H1 (cell line): ENCODE measurements at regions not wholly inside any gene's neighbourhood (a gene's known extent, or its start where the extent isn't known, plus 50 kb on each side); places are given as distances from the start of the nearest gene placed in this dataset.

ENCODE experiments used
- PHF8 ChIP-seq: fragments of 200-600 bp; sonication (generic); conservative IDR thresholded peaks from 2 replicates; pipeline ENCODE4 v1.7.1; 2012; ENCODE audit warnings: low read depth, mild to moderate bottlenecking, inconsistent platforms, low read length, moderate library complexity
- RAD21 ChIP-seq, 2 experiments: IDR thresholded peaks in 1 of 2; conservative IDR thresholded peaks in 1 of 2; 2 replicates each; pipeline ENCODE4 v1.6.1; 2011; ENCODE audit warnings: low read depth in 2 of 2, low read length in 2 of 2, improper control_type of control experiment in 1 of 2, inconsistent platforms in 1 of 2, mild to moderate bottlenecking in 1 of 2, moderate library complexity in 1 of 2
- TEAD4 ChIP-seq: IDR thresholded peaks from 2 replicates; pipeline ENCODE4 v1.6.1; 2012; ENCODE audit warnings: low read depth, low read length, inconsistent platforms, mixed read lengths
- TF ChIP-seq, protein P1 (sequence below), 3 experiments: IDR thresholded peaks; 1 replicate in 2 of 3; 2 replicates in 1 of 3; pipeline versions ENCODE4 v1.5.1 to v1.6.1; 2011; ENCODE audit warnings: low read length in 3 of 3, mild to moderate bottlenecking in 3 of 3, inconsistent platforms in 2 of 3, low read depth in 1 of 3, moderate library complexity in 1 of 3; ENCODE audit not compliant: insufficient read depth in 1 of 3; ENCODE audit errors: control extremely low read depth in 1 of 3

DNA sequence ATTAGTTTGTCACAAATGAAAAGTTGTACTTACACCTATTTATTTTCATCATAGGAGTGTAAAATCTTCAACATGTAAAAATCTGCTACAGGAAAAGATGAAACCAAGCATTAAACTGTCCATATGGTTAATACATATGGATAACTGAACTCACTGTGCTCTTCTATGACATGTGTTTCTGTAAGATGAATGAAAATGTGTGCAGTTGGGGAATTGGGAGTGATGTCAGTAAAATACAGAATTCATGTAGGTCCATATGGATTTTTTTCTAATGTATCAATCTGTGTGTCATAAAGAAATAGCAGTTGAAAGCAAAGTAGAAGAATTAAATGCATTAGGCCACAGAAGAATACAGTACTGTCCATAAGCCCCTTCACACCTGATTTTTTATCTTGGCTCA lies 178.4 kb upstream of the COL3A1 start:
- TF ChIP-seq TEAD4, result no peak
- TF ChIP-seq, protein P1, sequence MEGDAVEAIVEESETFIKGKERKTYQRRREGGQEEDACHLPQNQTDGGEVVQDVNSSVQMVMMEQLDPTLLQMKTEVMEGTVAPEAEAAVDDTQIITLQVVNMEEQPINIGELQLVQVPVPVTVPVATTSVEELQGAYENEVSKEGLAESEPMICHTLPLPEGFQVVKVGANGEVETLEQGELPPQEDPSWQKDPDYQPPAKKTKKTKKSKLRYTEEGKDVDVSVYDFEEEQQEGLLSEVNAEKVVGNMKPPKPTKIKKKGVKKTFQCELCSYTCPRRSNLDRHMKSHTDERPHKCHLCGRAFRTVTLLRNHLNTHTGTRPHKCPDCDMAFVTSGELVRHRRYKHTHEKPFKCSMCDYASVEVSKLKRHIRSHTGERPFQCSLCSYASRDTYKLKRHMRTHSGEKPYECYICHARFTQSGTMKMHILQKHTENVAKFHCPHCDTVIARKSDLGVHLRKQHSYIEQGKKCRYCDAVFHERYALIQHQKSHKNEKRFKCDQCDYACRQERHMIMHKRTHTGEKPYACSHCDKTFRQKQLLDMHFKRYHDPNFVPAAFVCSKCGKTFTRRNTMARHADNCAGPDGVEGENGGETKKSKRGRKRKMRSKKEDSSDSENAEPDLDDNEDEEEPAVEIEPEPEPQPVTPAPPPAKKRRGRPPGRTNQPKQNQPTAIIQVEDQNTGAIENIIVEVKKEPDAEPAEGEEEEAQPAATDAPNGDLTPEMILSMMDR (IDR thresholded peaks at IDR 0.05; ENCODE audit: control extremely low read depth in 1 of 3, insufficient read depth in 1 of 3, low read depth in 1 of 3, low read length in 3 of 3), result no peak
- no peak for TF ChIP-seq PHF8
- TF ChIP-seq RAD21 (IDR thresholded peaks at IDR 0.05 in 1 of 2, conservative IDR thresholded peaks at IDR 0.05 in 1 of 2; ENCODE audit: low read depth in 2 of 2, low read length in 2 of 2), result no peak
